Forelimb muscle (tissue), 1 donor: ENCODE measurements at regions not wholly inside any gene's neighbourhood (a gene's known extent, or its start where the extent isn't known, plus 50 kb on each side); places are given as distances from the start of the nearest gene placed in this dataset.

ENCODE experiments used
- DNase-seq: peaks from one replicate; pipeline ENCODE4 v3.0.0-alpha.2; 2013; ENCODE audit warnings: low read depth

DNA sequence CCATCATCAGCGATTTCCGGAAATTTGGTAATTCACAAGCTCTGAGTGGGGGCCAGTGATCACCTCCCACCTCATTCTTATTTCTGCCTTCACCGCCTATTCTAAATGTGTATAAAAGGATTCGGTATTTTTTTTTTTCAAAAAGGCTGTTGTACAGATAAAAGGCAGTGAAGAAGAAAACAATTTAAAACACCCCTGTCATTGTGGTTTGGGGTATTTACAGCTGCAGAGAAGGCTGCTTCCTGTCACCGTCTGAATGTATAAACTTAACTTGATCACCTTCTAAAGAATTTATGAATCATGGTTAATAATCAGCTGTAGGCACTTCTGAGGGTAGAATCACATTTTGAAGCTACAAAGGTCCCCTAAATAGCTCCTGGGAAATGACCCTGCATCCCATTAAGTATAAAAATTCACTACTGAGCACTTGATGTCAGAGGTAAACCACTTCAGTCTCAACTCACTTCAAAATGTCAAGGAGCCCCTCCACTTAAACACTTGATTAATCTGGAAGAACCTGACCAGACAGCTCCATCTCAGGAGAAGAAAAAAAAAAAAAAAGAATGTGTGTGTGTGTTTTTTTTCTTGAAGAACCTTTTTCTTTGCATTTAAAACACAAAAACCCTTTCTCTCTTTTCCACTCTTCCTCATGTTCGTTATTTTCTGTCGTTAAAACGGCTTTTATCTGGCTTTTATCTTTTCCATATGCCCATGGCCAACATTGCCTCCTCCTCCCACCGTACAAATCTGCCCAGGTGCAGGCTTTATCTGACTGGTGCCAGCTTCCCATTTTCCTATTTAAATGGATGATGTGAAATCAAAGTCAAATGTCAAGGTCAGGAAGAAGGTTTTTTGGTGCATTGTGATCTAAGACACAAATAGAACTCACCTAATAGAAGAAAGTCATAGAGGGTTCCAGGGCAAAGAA, 291.2 kb downstream of the IRX1 start:
- no peak for DNase-seq

DNA sequence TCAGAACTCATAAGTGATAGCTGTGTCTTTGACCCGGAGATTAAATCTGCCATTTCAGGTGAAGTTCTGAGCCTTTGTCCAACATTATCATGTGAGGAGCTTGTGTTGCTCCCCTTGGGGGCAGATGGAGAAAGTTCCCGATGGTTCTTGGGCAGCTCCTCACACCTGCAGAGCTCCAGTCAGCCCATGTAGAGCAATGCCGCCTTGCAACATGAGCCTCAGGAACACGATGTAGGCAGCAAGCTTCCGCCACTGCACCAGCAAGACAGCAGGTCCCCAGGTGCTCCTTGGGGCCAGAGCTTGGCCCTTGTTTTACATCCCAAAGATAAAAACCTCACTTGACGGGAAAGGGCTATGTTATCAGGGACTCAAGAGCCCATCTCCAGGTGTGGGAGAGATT, 292.7 kb downstream of the IRX1 start:
- DNase-seq: no peak

DNA sequence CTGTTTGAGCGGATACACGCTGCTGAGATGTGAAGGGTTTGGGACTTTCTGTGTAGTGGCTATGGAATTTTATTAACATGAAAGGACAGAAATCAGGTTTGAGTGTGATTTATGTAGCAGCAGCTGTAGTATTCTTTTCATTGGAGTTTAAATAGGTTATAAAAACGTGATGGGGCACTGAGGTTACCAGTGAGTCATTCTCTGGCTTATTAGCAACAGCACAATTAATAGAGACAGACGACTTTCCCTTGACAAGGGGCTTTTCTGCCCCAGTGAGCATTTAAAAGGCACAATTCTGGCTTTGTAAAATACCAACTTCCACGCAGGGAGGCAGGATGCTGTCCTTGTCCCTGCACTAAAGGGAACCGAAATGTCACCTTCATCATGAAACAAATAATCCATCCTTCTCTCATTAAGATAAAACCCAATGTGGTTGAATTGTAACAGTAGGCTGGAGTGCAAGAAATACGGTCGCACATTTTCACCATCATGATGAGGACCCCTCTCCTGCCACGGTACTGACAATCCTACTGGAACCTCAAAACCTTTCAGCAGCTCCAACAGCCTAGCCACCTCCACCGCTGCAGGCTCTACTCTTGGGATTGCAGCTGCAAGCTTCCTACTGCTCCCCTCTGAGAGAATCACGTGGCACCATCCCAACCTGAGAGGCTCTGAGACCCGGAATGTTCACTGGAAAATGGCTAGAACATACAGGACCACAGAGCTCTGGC, 293.9 kb downstream of the IRX1 start:
- DNase-seq: no peak

DNA sequence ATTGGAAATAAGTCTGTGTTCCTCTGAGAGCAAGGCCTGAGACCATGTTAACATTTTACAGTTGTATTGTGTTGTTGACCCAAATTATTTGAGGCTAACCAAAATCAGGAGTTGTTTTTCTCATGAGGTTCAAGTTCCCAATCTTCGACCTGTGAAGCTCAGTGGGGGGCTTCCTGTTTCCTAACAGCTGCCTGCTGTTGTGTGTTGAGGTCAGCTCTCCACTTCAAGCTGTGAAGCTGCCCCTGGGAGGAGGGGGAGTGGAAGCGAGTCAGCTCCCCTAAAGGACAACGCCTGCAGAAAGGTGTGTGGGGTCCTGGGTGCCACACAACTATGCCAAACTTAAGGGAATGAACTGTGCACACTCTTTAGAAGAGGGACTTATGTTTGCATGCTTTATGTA, 295.5 kb downstream of the IRX1 start:
- no peak for DNase-seq

GRCh38 chr5:3893527-3893926, 297.9 kb downstream of the IRX1 start:
- no peak for DNase-seq

DNA sequence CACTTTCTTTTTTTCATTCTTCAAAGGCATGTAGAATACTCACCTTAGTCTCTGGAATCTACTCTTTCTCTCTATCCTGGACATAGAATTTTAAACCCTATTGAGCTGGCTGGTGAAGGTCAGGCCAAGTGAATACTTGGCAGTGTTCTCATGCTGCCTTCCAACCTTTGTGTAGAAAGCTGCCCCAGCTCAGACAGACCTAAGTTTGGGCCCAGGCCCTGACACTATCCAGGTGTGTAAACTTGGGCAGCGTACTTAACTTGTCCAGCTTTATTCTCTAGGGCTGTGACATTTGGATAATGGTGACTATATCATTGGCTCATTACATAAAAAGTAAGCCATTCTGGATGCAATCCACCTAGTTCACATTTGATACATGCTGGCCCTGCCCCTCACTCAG, 298.3 kb downstream of the IRX1 start:
- no peak for DNase-seq

GRCh38 chr5:3896098-3896497, 300.5 kb downstream of the IRX1 start:
- DNase-seq: no peak

DNA sequence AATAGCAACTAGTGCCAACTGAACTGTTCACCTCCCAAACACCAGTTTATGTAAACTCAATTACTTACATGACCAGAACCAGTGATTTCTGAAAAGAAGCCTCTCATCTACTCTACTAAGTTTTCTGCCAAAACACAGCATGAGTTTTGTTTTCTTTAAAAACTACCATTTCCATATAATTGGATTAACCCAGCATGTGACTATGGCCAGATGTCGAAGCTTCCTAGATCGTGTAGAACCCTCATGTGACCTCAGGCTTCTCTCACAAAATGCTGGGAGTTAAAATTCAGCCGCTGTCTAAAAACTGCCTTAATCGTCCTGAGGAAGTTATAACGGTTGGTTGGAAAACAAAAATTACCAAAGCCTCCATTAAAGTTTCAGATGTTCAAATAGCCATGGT, 303.5 kb downstream of the IRX1 start:
- DNase-seq: no peak

- no peak for DNase-seq
Observed at GRCh38 chr5:3904584-3904983, 309.0 kb downstream of the IRX1 start.

DNA sequence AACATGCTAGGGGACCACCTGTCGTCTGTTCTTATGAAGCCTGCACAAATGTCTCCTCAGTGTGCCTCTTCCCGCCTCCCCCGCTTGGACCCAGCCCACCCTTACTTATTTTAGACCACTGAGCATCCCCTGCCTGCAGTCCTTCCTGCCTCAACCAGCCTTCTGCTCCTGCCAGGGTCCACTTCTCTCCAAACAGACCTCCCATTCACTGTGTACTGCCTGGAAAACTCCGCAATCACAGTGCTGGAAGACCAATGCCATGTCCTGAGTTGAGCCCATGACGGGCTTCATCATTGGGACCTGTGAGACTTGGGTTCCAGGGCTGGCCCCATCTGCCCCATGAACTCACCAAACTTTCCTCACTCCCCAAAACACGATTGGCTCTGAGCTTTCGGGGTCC, 309.4 kb downstream of the IRX1 start:
- DNase-seq: no peak

GRCh38 chr5:3905521-3905920, 309.9 kb downstream of the IRX1 start:
- no peak for DNase-seq

- DNase-seq: no peak
Observed at GRCh38 chr5:3911111-3911510, 315.5 kb downstream of the IRX1 start.

DNA sequence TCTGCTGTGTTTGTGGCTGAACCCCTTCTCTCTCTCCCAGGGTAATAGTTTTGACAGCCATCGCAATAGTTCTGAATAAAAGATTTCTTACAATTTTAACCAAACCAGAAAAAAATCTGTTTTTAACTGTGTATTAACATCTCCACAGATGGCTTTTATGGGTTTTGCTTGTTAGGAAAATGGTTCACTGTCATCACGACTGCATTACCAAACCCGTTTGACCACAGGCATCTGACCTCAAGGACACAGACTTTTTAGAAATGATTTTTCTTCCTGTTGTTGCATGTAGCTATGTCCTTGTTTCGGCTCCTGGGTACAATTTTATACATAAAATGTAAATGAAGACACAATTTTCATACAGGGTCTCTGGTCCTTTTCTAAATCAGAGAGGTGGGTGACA, 316.1 kb downstream of the IRX1 start:
- DNase-seq: no peak

- DNase-seq: no peak
Observed at GRCh38 chr5:3912790-3913189, 317.2 kb downstream of the IRX1 start.

DNA sequence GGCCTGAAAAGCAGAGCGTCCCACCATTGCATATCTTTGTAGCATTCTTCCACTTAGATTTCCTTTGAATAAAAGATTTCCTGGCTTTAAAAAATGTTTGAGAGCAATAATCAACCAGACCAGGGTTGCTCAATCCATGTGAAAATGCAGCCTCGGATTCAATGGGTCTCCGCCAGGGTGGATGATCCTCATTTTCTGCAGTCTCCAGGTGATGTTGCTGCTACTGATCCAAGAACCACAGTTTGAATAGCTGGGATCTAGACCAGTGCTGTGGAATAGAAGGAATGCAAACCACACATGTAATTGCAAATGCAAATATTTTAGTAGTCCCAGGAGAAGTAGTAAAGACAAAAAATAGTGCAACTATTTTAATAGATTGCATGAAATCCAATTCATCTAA, 317.6 kb downstream of the IRX1 start:
- no peak for DNase-seq

- DNase-seq: no peak
Observed at GRCh38 chr5:3925022-3925421, 329.4 kb downstream of the IRX1 start.

GRCh38 chr5:3925935-3926334, 330.3 kb downstream of the IRX1 start:
- DNase-seq: no peak

DNA sequence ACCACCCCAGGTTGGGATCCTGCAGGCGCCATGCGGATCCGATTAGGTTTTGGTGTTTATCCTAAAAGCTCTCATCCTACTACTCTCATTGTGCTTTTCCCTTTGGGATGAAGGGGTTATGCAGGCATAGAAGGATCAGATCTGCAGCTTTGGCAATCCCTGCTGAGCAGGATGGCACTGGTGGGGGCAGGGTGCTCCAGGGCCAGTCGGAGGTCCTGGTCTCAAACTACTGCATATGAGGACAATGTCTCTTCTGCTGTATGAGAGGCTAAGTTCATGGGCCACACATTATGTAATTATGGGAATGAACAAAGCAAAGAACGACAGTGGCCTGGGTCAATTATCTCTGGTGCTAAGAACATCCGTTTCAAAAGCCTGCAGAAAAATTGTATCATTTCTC, 334.2 kb downstream of the IRX1 start:
- DNase-seq: no peak

DNA sequence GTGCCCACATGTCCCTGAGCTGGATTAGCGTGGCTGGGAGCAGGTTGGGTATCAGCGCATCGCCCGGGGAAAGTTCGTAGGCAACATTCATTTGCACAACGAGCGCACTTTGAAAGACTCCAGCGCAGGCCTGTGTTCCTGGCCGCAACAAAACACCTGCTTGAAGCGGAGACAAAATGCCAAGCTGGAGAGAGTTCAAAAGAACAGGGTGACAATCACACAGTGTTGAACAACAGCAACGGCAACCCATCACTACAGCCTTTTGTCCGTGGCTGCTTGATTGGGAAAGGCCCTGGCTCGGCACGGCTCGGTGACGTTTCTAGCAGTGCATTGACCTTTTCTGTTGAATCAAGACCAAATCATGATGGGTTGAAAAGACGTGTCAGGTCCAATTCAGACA, 336.3 kb downstream of the IRX1 start:
- DNase-seq: no peak

GRCh38 chr5:3933536-3933935, 337.9 kb downstream of the IRX1 start:
- no peak for DNase-seq

DNA sequence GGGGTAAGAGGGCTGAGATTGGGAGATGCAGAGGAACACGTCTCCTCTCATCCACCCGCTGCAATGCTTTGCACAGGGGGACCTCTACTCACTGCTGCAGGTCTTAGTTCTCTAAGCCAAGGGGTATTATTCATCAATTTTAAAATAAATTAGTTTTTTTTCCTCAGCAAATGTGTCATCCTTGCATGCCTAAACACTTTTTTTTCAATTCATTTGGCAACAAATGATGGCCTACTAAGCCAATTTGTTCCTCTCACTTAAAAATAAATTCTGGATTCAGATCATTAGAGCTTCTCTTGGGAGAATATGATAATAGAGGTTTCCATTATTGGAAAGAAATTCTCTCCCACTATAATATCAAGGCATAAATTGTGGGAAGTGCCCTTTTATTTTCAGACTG, 338.3 kb downstream of the IRX1 start:
- DNase-seq: no peak

DNA sequence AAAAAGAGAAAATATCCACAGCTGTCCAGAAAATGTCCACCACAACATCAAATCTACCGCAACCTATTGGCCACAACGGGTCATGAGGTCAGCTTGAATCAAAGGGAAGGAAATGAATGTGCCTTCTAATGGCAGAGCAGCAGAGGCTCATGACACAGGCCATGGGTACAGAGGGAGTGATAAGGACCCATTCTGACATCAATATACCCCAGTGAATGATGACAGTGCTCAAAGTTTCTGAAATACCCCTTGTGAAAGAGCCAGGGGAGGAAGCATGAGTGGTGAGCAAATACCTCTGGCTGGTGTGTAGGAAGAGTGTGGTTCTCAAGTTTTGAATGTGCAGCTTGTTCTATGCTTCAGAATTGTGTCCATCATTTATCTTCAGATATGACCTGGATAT, 348.2 kb downstream of the IRX1 start:
- DNase-seq: no peak

- DNase-seq: no peak
Observed at GRCh38 chr5:3944930-3945329, 349.3 kb downstream of the IRX1 start.
